PFSK-1 (cell line): ENCODE measurements at regions not wholly inside any gene's neighbourhood (a gene's known extent, or its start where the extent isn't known, plus 50 kb on each side); places are given as distances from the start of the nearest gene placed in this dataset.

Source experiments
- FOXP2 ChIP-seq: optimal IDR thresholded peaks from 2 replicates; pipeline ENCODE3; 2011; ENCODE audit warnings: borderline replicate concordance, control low read depth, inconsistent platforms; ENCODE audit not compliant: insufficient read depth; ENCODE audit errors: extremely low read length, extremely low read depth
- POLR2AphosphoS5 ChIP-seq: IDR thresholded peaks from 2 replicates; pipeline ENCODE4 v1.6.1; 2012; ENCODE audit warnings: low read depth, mild to moderate bottlenecking, control low read depth, low read length, moderate library complexity
- REST ChIP-seq, 2 experiments: IDR thresholded peaks; 2 replicates each; pipeline versions ENCODE4 v1.6.1 to v1.8.0; 2011 to 2012; ENCODE audit warnings: low read depth in 2 of 2, low read length in 2 of 2, control low read depth in 1 of 2, inconsistent platforms in 1 of 2, mild to moderate bottlenecking in 1 of 2, moderate library complexity in 1 of 2; ENCODE audit not compliant: insufficient read depth in 1 of 2
- SIN3A ChIP-seq: IDR thresholded peaks from 2 replicates; pipeline ENCODE4 v1.6.1; 2012; ENCODE audit warnings: mild to moderate bottlenecking, low read length, moderate library complexity, borderline replicate concordance; ENCODE audit not compliant: insufficient read depth
- TAF1 ChIP-seq: IDR thresholded peaks from 2 replicates; pipeline ENCODE4 v1.6.1; 2012; ENCODE audit warnings: low read length, control low read depth, borderline replicate concordance; ENCODE audit not compliant: insufficient read depth

- TF ChIP-seq SIN3A (no peak), REST (IDR thresholded peaks at IDR 0.05; ENCODE audit: insufficient read depth in 1 of 2, low read depth in 2 of 2, low read length in 2 of 2) (no peak), POLR2AphosphoS5 (no peak), FOXP2 (no peak), TAF1 (no peak)
Measured at GRCh38 chr22:48947636-48948035, 880.0 kb downstream of the BRD1 start.

GRCh38 chr22:48945621-48946458 lies 881.8 kb downstream of the BRD1 start:
- TF ChIP-seq REST (IDR thresholded peaks at IDR 0.05; ENCODE audit: insufficient read depth in 1 of 2, low read depth in 2 of 2, low read length in 2 of 2), result no peak
- TF ChIP-seq SIN3A, result no peak
- TF ChIP-seq POLR2AphosphoS5, result no peak
- no peak for TF ChIP-seq FOXP2
- no peak for TF ChIP-seq TAF1

GRCh38 chr22:48944751-48945620 lies 882.7 kb downstream of the BRD1 start:
- TF ChIP-seq REST (IDR thresholded peaks at IDR 0.05; ENCODE audit: insufficient read depth in 1 of 2, low read depth in 2 of 2, low read length in 2 of 2), result no peak
- no peak for TF ChIP-seq POLR2AphosphoS5
- no peak for TF ChIP-seq SIN3A
- no peak for TF ChIP-seq TAF1
- no peak for TF ChIP-seq FOXP2

GRCh38 chr22:48944433-48944750 lies 883.3 kb downstream of the BRD1 start:
- TF ChIP-seq REST (IDR thresholded peaks at IDR 0.05; ENCODE audit: insufficient read depth in 1 of 2, low read depth in 2 of 2, low read length in 2 of 2) (no peak), POLR2AphosphoS5 (no peak), FOXP2 (no peak), TAF1 (no peak), SIN3A (no peak)
